GM21526 (cell line): ENCODE measurements at regions not wholly inside any gene's neighbourhood (a gene's known extent, or its start where the extent isn't known, plus 50 kb on each side); places are given as distances from the start of the nearest gene placed in this dataset.

Source experiments
- ATAC-seq: cut with Tn5 transposase; IDR thresholded peaks from one replicate; pipeline ENCODE4 v1.9.1; 2021; ENCODE audit warnings: moderate library complexity; ENCODE audit not compliant: unreplicated experiment, low FRiP score

DNA sequence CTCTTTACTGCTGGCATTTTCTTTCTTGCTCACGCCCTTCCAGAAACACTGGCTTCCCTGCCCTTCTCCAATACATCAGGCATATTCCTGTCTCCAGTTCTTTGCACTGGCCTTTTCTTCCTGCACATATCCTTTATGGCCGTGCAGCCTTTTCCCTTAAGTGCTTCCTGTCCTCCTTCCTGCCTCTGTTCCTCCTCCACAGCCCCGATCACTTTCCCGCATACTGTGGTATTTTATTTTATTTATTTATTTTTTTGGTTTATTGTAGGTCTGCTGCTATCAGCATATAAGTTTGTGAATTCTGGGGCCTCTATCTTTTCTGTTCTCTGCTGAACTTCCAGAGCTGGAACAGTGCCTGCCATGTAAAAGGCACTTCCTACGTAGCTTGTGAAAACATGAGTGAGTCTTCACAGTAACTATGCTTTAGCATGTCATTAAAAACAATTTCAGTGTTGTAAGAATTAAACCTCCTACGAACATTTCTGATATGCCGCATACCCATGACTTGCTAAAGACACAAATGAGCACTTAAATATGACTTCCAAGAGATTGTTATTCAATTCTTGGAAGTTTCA is 289.1 kb downstream of the TRIB2 start:
- ATAC-seq: no peak

DNA sequence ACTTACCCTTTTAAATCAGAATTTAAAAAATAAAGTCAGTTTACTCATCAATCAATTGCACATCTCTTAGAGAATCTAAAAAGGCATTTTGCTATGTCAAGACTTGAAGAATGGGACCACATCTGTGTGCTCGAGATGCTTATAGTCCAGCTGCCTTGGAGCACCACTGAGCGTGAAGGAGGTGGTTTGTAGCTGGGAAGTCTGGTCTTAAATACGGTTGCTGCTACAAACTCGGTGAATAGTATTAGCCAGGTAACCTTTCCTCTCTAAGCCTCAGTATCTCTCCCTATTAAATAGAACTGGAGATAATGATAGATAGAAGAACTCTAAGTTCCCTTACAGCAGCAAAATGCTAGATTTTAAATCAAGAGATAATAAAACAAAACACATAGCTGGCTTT is 289.7 kb downstream of the TRIB2 start:
- no peak for ATAC-seq

GRCh38 chr2:13006829-13007717 is 290.3 kb downstream of the TRIB2 start:
- ATAC-seq: peak; percentile 87

DNA sequence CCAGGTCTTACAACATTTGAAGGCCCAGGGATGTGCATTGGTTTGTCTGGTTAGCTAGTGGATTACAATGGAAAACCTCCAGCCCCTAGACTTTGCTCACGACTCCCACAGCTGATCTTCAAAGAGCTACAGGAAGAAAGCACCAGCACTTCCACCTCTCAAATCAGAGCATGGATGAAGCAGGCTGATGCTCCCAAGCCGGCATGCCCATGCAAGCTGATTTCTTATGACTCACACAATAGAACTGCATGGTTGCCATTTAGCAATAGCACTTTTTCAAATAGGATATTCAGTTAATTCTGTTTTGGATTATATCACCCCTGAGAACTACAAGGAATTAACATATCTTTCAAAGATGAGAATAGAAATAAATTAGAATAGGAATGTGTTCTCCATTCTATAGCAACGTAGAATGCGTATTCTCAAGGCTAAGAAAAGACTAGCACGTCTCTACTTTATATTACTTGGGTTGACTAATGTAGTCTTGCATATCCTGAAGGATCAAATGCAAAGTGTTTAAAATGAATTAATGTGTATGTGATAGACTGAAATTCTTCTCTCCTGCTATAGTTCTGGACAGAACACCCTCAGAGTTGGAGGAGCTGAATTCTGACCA is 292.4 kb downstream of the TRIB2 start:
- ATAC-seq: no peak

DNA sequence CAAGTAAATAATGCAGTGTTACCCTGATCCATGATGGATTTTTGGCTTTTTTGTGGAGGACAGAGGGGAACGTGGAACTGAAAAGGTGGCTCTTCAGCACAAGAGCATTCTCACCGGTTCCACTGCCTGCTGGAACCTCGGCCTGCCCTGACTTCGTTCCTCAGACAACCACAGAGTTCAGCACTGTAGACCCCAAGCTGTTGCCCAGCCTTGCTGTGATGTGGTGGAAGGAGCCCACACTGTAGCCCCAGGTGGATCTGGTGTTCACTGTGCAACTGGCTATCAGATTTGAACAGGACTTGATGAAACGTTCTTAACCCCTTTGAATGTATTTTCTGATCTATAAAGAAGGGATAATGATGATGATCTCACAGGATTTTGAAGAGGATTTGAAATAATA is 293.5 kb downstream of the TRIB2 start:
- no peak for ATAC-seq

DNA sequence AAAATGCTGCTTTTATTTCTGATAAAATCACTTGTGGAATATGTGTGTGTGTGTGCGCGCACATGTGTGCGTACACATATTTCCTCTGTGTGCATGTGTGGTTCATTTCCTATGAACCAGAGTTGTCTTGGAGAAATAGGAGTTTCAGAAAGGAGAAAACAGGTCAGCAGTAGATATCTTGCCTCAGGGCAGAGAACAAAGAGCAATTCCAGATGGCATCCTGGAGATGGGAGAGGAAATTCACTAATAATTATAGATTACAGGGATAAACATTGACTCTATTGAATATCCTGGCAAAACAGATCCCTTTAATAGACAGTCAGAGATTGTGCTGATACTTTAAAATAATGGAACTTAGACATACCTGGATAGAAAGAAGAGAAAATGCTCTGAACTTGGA is 298.0 kb downstream of the TRIB2 start:
- ATAC-seq: no peak

- no peak for ATAC-seq
These were observed 299.0 kb downstream of the TRIB2 start for GRCh38 chr2:13015532-13016320.

DNA sequence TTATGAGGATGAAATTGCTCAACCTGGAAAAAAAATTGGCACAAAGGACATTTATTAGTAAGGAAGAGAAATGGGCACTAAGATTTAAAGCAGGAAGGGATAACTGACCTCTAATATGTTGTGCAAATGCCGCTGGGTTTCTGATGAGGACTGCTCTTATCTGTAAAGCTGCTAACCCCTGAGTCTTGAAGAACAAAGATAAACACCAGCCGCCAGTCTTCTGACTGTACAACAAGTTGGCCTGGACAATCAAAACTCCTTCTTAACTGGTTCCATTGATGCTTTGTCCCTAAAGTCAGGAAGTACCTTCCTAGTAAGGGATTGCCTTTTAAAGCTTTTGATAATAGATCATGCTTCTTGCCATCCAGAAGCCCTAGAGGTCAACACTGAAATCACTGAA is 301.8 kb downstream of the TRIB2 start:
- ATAC-seq: no peak

- ATAC-seq: no peak
These were observed 303.0 kb downstream of the TRIB2 start for GRCh38 chr2:13019781-13020180.

GRCh38 chr2:13020469-13020868 is 303.7 kb downstream of the TRIB2 start:
- ATAC-seq: no peak

DNA sequence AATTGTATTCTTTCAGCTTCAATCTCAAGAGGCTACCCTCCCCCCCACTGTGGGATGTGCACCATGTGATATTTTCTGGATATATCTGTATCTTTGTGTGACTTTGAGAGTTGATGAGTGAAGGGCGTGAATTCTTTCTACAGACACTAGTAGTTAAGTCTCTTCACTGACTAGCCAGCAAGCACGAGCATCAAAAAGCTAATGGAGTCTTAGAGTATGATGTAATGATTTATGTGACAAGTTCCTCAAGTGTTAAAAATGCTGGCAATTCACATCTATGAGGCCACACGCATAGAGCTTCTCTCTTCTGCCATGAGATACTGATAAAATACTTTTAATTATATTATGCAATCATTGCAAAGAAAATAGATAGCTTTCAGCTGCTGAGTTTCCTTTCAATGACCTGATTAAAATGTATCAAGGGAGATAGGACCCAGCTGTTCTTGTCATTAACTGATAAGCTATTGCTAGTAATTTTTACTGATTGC is 304.8 kb downstream of the TRIB2 start:
- ATAC-seq: no peak

DNA sequence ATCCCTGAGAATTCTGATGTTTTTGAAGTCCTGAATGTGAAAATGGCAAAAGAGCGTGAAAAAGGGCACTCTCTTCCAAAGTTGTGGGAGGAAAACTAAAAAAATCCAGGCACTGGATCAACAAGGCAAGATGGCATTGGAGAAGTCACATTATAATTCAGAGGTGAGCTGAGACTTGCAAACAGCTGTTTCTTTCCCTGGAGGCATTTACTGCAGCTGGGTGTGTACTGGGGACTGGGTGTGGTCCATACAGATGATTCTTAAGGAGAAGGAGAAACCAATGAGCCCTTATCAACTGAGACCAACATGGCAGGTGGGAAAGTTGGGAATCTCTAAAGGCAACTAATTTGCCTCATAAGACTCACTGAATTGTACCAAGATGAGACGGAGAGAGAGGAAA is 313.9 kb downstream of the TRIB2 start:
- ATAC-seq: no peak

GRCh38 chr2:13034861-13035260 is 318.1 kb downstream of the TRIB2 start:
- no peak for ATAC-seq

GRCh38 chr2:13035866-13036265 is 319.1 kb downstream of the TRIB2 start:
- ATAC-seq: no peak

GRCh38 chr2:13040043-13040442 is 323.3 kb downstream of the TRIB2 start:
- no peak for ATAC-seq

DNA sequence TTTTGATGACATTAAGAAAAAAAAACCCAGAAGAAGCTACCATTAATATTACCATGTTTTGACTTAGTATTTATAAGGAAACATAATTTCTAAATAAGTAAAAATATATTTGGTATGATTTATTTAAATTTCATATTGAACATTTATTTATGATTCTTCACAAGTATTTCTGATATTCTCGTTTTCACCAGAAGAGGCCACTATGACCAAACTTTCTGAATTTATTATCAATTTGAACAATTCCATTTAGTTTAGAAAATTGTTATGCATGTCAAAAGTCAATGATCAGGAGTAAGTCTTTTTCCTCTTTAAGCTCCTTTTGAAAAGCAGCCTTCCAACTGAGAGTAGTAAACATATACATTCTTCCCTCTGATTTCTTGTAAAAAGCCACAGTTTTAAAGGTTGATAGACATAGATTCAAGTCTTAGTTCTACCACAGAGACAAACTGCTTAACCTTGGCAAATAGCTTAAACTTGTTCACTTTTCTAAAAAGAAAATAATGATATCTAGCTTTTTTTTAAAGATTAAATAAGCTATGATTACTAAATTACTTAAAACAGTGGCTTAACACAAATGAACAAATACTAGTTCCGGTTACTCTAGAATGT is 329.9 kb downstream of the TRIB2 start:
- no peak for ATAC-seq

DNA sequence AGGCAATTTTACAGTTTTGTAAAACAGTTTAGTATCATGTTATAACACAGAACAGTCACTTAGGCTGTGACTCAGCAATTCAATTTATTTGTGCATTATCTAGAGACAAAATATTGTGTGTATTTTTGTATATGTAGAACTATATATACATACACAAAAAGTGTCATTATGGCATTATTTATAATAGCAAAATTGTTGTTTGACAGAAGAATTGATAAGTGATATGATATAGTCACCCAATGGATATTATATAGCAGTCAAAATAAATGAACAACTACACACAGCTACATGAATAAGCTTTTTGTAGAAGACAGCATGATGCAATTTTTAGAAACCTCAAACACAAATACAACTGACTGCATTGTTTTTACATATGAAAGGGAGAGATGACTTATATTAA is 334.0 kb downstream of the TRIB2 start:
- no peak for ATAC-seq

GRCh38 chr2:13052547-13052946 is 335.8 kb downstream of the TRIB2 start:
- ATAC-seq: no peak

DNA sequence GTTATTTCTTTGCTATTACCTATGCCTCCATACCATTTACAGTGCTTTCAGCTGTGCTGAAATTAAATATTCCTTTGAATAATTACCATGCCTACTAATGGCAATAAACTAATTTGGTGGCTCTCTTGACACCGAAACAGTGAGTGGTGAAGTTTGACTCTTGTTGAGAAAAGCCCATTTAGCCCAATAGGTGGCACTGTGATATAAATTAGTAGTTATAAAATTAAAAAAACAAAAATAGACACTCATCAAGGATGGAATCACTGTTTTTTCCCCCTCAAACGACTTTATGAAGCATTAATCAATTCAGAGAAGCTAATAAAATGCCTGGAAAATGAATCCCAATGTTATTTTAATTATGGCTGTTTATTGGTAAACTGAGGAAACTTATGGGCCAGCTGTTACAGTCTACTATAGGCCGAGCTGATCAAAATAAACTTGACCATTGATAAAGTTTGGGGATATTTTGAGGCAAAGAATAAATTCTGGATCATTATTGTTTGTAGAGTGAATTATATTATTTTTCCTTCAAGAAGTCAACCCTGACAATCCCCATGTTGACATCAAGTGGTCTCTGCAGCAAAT is 339.6 kb downstream of the TRIB2 start:
- no peak for ATAC-seq

DNA sequence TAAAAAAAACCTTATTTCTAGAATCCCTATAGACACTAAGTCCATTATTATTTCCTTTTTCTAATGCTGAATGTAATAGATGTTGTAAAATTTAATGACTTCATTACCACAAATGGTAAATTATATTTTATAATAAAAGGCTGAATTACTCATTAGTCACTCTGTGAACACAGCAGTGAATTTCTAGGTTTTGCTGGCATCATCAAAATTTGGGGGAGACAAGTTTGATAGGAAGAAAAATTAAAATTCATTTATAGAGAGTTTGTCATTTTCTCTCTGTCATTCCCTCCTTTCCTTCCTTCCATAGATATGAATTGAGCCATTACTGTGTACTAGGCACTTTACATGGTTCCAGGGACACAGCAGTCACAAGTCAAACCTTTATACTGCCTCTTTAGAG is 340.9 kb downstream of the TRIB2 start:
- no peak for ATAC-seq
